ENCODE measurements at regions not wholly inside any gene's neighbourhood (a gene's known extent, or its start where the extent isn't known, plus 50 kb on each side); places are given as distances from the start of the nearest gene placed in this dataset.

- no peaks in the 10 kb centered on the region for H3K36me3 Mint-ChIP-seq (ENCODE audit: low read depth)
- no peak overlapping the region for H3K4me3 Mint-ChIP-seq
- no peak overlapping the region for H3K27ac Mint-ChIP-seq
- H3K4me1 Mint-ChIP-seq: no peaks in the 10 kb centered on the region
- POLR2A ChIA-PET: no interaction called here
- no peaks in the 10 kb centered on the region for H3K27me3 Mint-ChIP-seq
- H3K9me3 Mint-ChIP-seq: no peaks in the 10 kb centered on the region
- DNase-seq: no peak
- CTCF ChIA-PET: no interaction called here
These were observed 506.0 kb upstream of the FMR1 start for GRCh38 chrX:147405764-147406163.

GRCh38 chrX:147403040-147403439 is 508.7 kb upstream of the FMR1 start:
- Mint-ChIP-seq H3K36me3 (ENCODE audit: low read depth) (no peaks in the 10 kb centered on the region), H3K4me1 (no peaks in the 10 kb centered on the region), H3K9me3 (no peaks in the 10 kb centered on the region), H3K4me3 (no peak overlapping the region), H3K27ac (no peak overlapping the region), H3K27me3 (no peaks in the 10 kb centered on the region)
- ChIA-PET CTCF (interaction anchor here (1.4 kb wide), 1 partner anchor 12 kb away, joined by 4 read pairs; no protein-coding TSS in a partner anchor), POLR2A (no interaction called here)
- DNase-seq: no peak

GRCh38 chrX:147378767-147379166 is 533.0 kb upstream of the FMR1 start:
- Mint-ChIP-seq H3K4me3 (no peak overlapping the region), H3K4me1 (no peaks in the 10 kb centered on the region), H3K9me3 (peaks cover 2% of the 10 kb centered on the region), H3K27me3 (no peaks in the 10 kb centered on the region), H3K36me3 (ENCODE audit: low read depth) (no peaks in the 10 kb centered on the region), H3K27ac (no peak overlapping the region)
- ChIA-PET POLR2A (no interaction called here), CTCF (no interaction called here)
- DNase-seq: no peak

DNA sequence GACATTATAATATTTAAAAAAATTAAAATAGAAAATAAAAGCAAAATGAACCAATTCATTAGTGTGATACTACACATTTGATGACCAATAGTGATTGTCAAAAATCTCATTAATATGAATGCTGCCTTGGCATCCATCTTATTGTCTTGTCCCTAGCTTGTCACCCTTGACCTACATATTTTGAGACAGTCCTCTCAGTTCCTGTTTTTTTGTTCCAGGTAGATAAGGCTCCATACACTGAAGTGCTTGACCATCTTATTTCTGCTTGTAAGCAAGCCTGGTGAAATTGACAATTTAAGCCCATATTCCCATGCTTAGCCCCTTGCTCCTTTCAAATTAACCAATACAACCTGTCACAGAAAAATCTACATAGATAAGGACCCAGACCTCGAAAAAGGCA is 534.0 kb upstream of the FMR1 start:
- H3K4me3 Mint-ChIP-seq: no peak overlapping the region
- CTCF ChIA-PET: no interaction called here
- no peaks in the 10 kb centered on the region for H3K36me3 Mint-ChIP-seq (ENCODE audit: low read depth)
- no peaks in the 10 kb centered on the region for H3K4me1 Mint-ChIP-seq
- H3K9me3 Mint-ChIP-seq: peaks cover 2% of the 10 kb centered on the region
- DNase-seq: no peak
- POLR2A ChIA-PET: no interaction called here
- H3K27ac Mint-ChIP-seq: no peak overlapping the region
- H3K27me3 Mint-ChIP-seq: no peaks in the 10 kb centered on the region

DNA sequence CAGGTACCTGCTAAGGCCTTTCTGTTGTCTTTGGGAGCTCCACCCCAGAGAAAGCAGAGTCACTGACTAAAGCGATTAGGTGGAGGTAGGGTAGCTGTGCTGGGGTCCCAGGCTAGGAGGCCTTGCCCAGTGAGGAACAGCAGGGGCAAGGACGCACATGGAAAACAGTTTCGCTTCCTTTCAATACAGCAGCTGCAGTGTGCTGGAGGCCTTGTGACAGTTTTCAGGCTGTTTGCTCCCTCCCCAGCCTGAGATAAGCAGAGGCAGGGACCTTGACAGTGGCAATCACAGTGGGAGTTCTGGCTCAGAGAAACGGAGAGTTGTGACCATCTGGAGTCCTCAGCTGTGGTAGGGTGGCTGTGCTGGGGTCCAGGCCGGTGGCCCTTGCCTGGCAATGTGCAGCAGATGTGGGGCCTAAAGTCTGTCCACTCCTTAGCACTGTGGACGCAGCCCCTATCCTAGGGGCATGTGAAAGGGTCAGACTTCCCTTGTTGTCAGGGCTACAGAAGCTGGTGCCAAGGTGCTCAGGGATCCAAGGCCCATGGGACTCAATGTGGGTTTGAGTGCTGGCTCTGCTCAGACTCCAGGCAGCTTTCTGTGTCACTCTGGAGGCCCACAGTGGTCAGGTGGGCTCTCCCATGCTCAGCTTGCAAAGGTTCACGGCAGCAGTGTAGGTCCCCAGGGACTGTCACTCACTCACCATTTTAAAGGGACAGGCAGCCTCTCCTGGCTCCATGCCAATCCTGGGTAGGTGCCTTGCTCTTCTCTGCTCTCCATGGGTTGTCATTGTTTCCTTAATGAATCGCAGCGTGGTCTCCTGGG is 534.9 kb upstream of the FMR1 start:
- POLR2A ChIA-PET: no interaction called here
- Mint-ChIP-seq H3K9me3 (peaks cover 2% of the 10 kb centered on the region), H3K4me3 (no peak overlapping the region), H3K36me3 (ENCODE audit: low read depth) (no peaks in the 10 kb centered on the region), H3K27me3 (no peaks in the 10 kb centered on the region), H3K27ac (no peak overlapping the region), H3K4me1 (no peaks in the 10 kb centered on the region)
- DNase-seq: no peak
- CTCF ChIA-PET: no interaction called here

- Mint-ChIP-seq H3K4me1 (no peaks in the 10 kb centered on the region), H3K36me3 (ENCODE audit: low read depth) (no peaks in the 10 kb centered on the region), H3K27me3 (no peaks in the 10 kb centered on the region), H3K27ac (no peak overlapping the region), H3K9me3 (no peaks in the 10 kb centered on the region), H3K4me3 (no peak overlapping the region)
- POLR2A ChIA-PET: no interaction called here
- no peak for DNase-seq
- CTCF ChIA-PET: no interaction called here
These were observed 546.8 kb upstream of the FMR1 start for GRCh38 chrX:147364896-147365295.

DNA sequence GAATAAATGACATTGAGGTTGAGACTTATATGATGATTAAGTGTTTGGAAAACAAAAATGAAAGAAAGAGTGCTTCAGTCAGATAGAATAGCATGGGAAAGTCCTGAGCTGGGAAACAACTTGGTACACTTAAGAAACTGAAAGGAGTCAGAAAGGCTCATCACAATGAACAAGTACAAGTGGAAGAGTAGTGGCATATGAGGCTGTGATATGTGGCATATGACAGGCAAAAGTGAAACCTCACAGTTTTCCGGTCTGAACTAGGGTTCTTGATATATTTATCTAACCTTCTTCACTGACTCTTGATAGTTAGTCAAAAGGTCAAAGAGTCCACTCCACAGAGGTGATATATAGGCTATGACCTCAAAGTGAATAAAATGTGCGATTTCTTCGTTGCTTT is 537.1 kb upstream of the CXorf51A start:
- H3K4me1 Mint-ChIP-seq: no peaks in the 10 kb centered on the region
- H3K4me3 Mint-ChIP-seq: no peak overlapping the region
- no peaks in the 10 kb centered on the region for H3K36me3 Mint-ChIP-seq (ENCODE audit: low read depth)
- H3K27me3 Mint-ChIP-seq: no peaks in the 10 kb centered on the region
- POLR2A ChIA-PET: no interaction called here
- H3K9me3 Mint-ChIP-seq: no peaks in the 10 kb centered on the region
- CTCF ChIA-PET: no interaction called here
- DNase-seq: no peak
- no peak overlapping the region for H3K27ac Mint-ChIP-seq

- Mint-ChIP-seq H3K9me3 (no peaks in the 10 kb centered on the region), H3K36me3 (ENCODE audit: low read depth) (no peaks in the 10 kb centered on the region), H3K27ac (no peak overlapping the region), H3K4me3 (no peak overlapping the region), H3K27me3 (no peaks in the 10 kb centered on the region), H3K4me1 (no peaks in the 10 kb centered on the region)
- no peak for DNase-seq
- CTCF ChIA-PET: no interaction called here
- POLR2A ChIA-PET: no interaction called here
These were observed 528.9 kb upstream of the CXorf51A start for GRCh38 chrX:147343467-147343866.

DNA sequence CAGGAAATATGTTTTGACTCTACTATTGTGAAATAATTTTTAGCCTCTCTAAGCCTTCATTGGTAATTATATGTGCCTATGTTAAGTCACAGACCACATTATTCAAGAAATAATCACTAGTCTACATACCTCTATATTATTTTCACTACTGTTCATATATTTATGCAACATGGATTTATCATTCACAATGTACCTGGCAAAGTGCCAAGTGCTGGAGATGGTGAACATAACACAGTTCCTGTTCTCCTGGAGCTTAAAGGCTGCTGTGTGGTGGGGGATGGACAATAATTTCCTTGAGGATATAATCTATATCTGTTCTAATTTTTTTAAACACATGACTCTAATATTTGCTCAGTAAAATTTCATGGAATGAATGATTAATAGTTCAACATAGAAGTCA is 527.7 kb upstream of the CXorf51A start:
- CTCF ChIA-PET: no interaction called here
- H3K4me3 Mint-ChIP-seq: no peak overlapping the region

DNA sequence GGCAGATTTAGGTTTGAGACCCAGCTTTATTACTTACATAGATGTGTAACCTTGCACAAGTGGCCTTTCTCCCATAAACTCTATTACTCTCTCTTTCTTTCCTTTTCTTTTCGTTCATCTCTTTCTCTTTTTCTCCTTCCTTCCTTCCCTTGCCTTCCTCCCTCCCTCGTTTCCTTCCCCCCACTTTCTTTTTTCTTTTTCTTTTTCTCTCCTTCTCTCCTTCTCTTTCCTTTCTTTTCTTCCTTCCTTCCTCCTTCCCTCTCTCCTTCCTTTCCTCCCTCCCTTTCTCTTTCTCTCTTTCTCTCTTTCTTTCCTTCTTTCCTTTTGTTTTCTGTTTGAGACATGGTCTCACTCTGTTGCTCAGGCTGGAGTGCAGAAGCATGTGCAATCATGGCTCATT is 526.4 kb upstream of the CXorf51A start:
- Mint-ChIP-seq H3K9me3 (no peaks in the 10 kb centered on the region), H3K4me1 (no peaks in the 10 kb centered on the region), H3K27me3 (no peaks in the 10 kb centered on the region), H3K36me3 (ENCODE audit: low read depth) (no peaks in the 10 kb centered on the region), H3K4me3 (no peak overlapping the region), H3K27ac (no peak overlapping the region)
- ChIA-PET POLR2A (no interaction called here), CTCF (no interaction called here)
- DNase-seq: no peak

More for the DNA sequence above, 527.7 kb upstream of the CXorf51A start:
- no peaks in the 10 kb centered on the region for H3K27me3 Mint-ChIP-seq
- no peaks in the 10 kb centered on the region for H3K36me3 Mint-ChIP-seq (ENCODE audit: low read depth)
- H3K9me3 Mint-ChIP-seq: no peaks in the 10 kb centered on the region
- H3K27ac Mint-ChIP-seq: no peak overlapping the region
- POLR2A ChIA-PET: no interaction called here
- DNase-seq: no peak
- H3K4me1 Mint-ChIP-seq: no peaks in the 10 kb centered on the region

- Mint-ChIP-seq H3K4me1 (no peaks in the 10 kb centered on the region), H3K27me3 (no peaks in the 10 kb centered on the region), H3K27ac (no peak overlapping the region), H3K9me3 (no peaks in the 10 kb centered on the region), H3K4me3 (no peak overlapping the region), H3K36me3 (ENCODE audit: low read depth) (no peaks in the 10 kb centered on the region)
- ChIA-PET CTCF (no interaction called here), POLR2A (no interaction called here)
- DNase-seq: no peak
These were observed 519.3 kb upstream of the CXorf51A start for GRCh38 chrX:147333821-147334220.

- CTCF ChIA-PET: no interaction called here
- Mint-ChIP-seq H3K27ac (no peak overlapping the region), H3K4me1 (no peaks in the 10 kb centered on the region), H3K27me3 (no peaks in the 10 kb centered on the region), H3K9me3 (peaks cover 5% of the 10 kb centered on the region), H3K36me3 (ENCODE audit: low read depth) (no peaks in the 10 kb centered on the region), H3K4me3 (no peak overlapping the region)
- no peak for DNase-seq
- POLR2A ChIA-PET: no interaction called here
These were observed 508.0 kb upstream of the CXorf51A start for GRCh38 chrX:147322496-147322895.

GRCh38 chrX:147315483-147315882 is 500.9 kb upstream of the CXorf51A start:
- ChIA-PET POLR2A (no interaction called here), CTCF (no interaction called here)
- H3K9me3 Mint-ChIP-seq: no peaks in the 10 kb centered on the region
- H3K27ac Mint-ChIP-seq: no peak overlapping the region
- no peak for DNase-seq
- no peaks in the 10 kb centered on the region for H3K36me3 Mint-ChIP-seq (ENCODE audit: low read depth)
- no peak overlapping the region for H3K4me3 Mint-ChIP-seq
- H3K27me3 Mint-ChIP-seq: no peaks in the 10 kb centered on the region
- no peaks in the 10 kb centered on the region for H3K4me1 Mint-ChIP-seq

Data from activated CD4-positive, alpha-beta T cell treated with anti-CD3 and anti-CD28 coated beads, Interleukin-2, amount 10 ng/mL, durations not matched to agents 7 days and 5 days (primary cell).